Gastrocnemius medialis (tissue), 4 donors: ENCODE measurements at regions not wholly inside any gene's neighbourhood (a gene's known extent, or its start where the extent isn't known, plus 50 kb on each side); places are given as distances from the start of the nearest gene placed in this dataset.

ENCODE experiments used
- ATAC-seq, 2 donors: fragments of 150-250 bp; one replicate each; pipeline ENCODE4 v1.9.1; 2016
- DNase-seq, 2 donors: peaks; one replicate each; pipeline ENCODE4 v3.0.0-alpha.2; 2019
- H3K27ac ChIP-seq, 4 donors: fragments of 200-600 bp; sonication (generic); 1 replicate in 1 of 4; 2 replicates in 3 of 4; pipeline ENCODE4 v1.5.1; 2016 to 2018; ENCODE audit warnings: mild to moderate bottlenecking in 2 of 4, moderate library complexity in 1 of 4
- H3K27me3 ChIP-seq, 3 donors: fragments of 200-600 bp; sonication (generic) in 2 of 3; 1 replicate in 1 of 3; 2 replicates in 2 of 3; pipeline versions ENCODE4 v1.5.1 to v1.6.0; 2016 to 2019; ENCODE audit warnings: mild to moderate bottlenecking in 1 of 3, moderate library complexity in 1 of 3
- H3K36me3 ChIP-seq, 2 donors: fragments of 200-600 bp; sonication (generic) in 1 of 2; one replicate each; pipeline ENCODE4 v1.5.1; 2017 to 2018
- H3K4me1 ChIP-seq, 2 donors: fragments of 200-600 bp; sonication (generic) in 1 of 2; one replicate each; pipeline ENCODE4 v1.5.1; 2016 to 2017; ENCODE audit warnings: mild to moderate bottlenecking in 2 of 2
- H3K4me3 ChIP-seq, 4 donors: fragments of 200-600 bp; sonication (generic) in 3 of 4; 1 replicate in 1 of 4; 2 replicates in 3 of 4; pipeline ENCODE4 v1.5.1; 2016 to 2019; ENCODE audit warnings: mild to moderate bottlenecking in 2 of 4
- H3K9me3 ChIP-seq, 3 donors: fragments of 200-600 bp; sonication (generic) in 2 of 3; 1 replicate in 1 of 3; 2 replicates in 2 of 3; pipeline ENCODE4 v1.5.1; 2016 to 2019
- CTCF ChIP-seq, 5 experiments: fragments of 450-650 bp in 3 of 5; fragments of 200-600 bp in 2 of 5; sonication (generic) in 2 of 5; IDR thresholded peaks in 4 of 5; conservative IDR thresholded peaks in 1 of 5; 1 replicate in 4 of 5; 2 replicates in 1 of 5; pipeline ENCODE4 v1.5.1; 2016 to 2019; ENCODE audit warnings: antibody characterized with exemption in 5 of 5, mild to moderate bottlenecking in 3 of 5, moderate library complexity in 3 of 5
- POLR2A ChIP-seq, 2 donors: fragments of 450-650 bp; IDR thresholded peaks; one replicate each; pipeline ENCODE4 v1.6.1; 2017; ENCODE audit warnings: antibody characterized with exemption in 2 of 2, mild to moderate bottlenecking in 2 of 2, moderate library complexity in 2 of 2
- in situ Hi-C, 4 donors: fragments of 200-750 bp; cut with MboI; loops; one replicate each; pipeline versions ENCODE4 v1.15.0 to v1.8.0; 2017; ENCODE audit warnings: low sequenced_read_pairs in 4 of 4
- intact Hi-C: fragments of 100-400 bp; cut with DNase I; formaldehyde crosslinking; loops from one replicate; pipeline ENCODE4 v1.15.1; 2023; ENCODE audit warnings: low total_unique reads

GRCh38 chr10:113316506-113316905 lies 236.3 kb upstream of the HABP2 start:
- Histone ChIP-seq H3K9me3 (no peaks in the 10 kb centered on the region), H3K36me3 (no peaks in the 10 kb centered on the region), H3K27me3 (no peaks in the 10 kb centered on the region), H3K4me1 (no peaks in the 10 kb centered on the region), H3K27ac (no peak overlapping the region), H3K4me3 (no peak overlapping the region)
- intact Hi-C loops (no loop called here), in situ Hi-C loops (no loop called here)
- ATAC-seq (no peak), DNase-seq (no peak)
- TF ChIP-seq POLR2A (IDR thresholded peaks at IDR 0.05), result no peak
- TF ChIP-seq CTCF (IDR thresholded peaks at IDR 0.05 in 4 of 5, conservative IDR thresholded peaks at IDR 0.05 in 1 of 5), result no peak

GRCh38 chr10:113317489-113317888 lies 235.4 kb upstream of the HABP2 start:
- no peaks in the 10 kb centered on the region for H3K4me1 ChIP-seq
- DNase-seq, result no peak
- TF ChIP-seq POLR2A (IDR thresholded peaks at IDR 0.05) (no peak), CTCF (IDR thresholded peaks at IDR 0.05 in 4 of 5, conservative IDR thresholded peaks at IDR 0.05 in 1 of 5) (no peak)
- no peak overlapping the region for H3K4me3 ChIP-seq
- ATAC-seq, result no peak
- H3K9me3 ChIP-seq, result no peaks in the 10 kb centered on the region
- no peaks in the 10 kb centered on the region for H3K27me3 ChIP-seq
- no peaks in the 10 kb centered on the region for H3K36me3 ChIP-seq
- intact Hi-C loops (no loop called here), in situ Hi-C loops (no loop called here)
- no peak overlapping the region for H3K27ac ChIP-seq

- Histone ChIP-seq H3K27me3 (no peaks in the 10 kb centered on the region), H3K4me1 (no peaks in the 10 kb centered on the region), H3K4me3 (no peak overlapping the region), H3K9me3 (no peaks in the 10 kb centered on the region), H3K36me3 (no peaks in the 10 kb centered on the region), H3K27ac (no peak overlapping the region)
- TF ChIP-seq CTCF (IDR thresholded peaks at IDR 0.05 in 4 of 5, conservative IDR thresholded peaks at IDR 0.05 in 1 of 5) (no peak), POLR2A (IDR thresholded peaks at IDR 0.05) (no peak)
- in situ Hi-C loops, result no loop called here
- DNase-seq (no peak), ATAC-seq (no peak)
- intact Hi-C loops, result no loop called here
Observed at GRCh38 chr10:113319479-113319878, 233.4 kb upstream of the HABP2 start.

GRCh38 chr10:113320211-113320610 lies 232.6 kb upstream of the HABP2 start:
- no peak for ATAC-seq
- in situ Hi-C loops, result no loop called here

More at GRCh38 chr10:113320211-113320610, 232.6 kb upstream of the HABP2 start:
- Histone ChIP-seq H3K9me3 (no peaks in the 10 kb centered on the region), H3K36me3 (no peaks in the 10 kb centered on the region), H3K4me3 (no peak overlapping the region), H3K4me1 (no peaks in the 10 kb centered on the region), H3K27ac (no peak overlapping the region), H3K27me3 (no peaks in the 10 kb centered on the region)
- DNase-seq, result no peak
- intact Hi-C loops, result no loop called here
- TF ChIP-seq POLR2A (IDR thresholded peaks at IDR 0.05) (no peak), CTCF (IDR thresholded peaks at IDR 0.05 in 4 of 5, conservative IDR thresholded peaks at IDR 0.05 in 1 of 5) (no peak)
